SW 1271 (cell line): ENCODE measurements at regions not wholly inside any gene's neighbourhood (a gene's known extent, or its start where the extent isn't known, plus 50 kb on each side); places are given as distances from the start of the nearest gene placed in this dataset.

ENCODE experiments used
- DNase-seq, 2 experiments: peaks; one replicate each; lab custom pipeline; 2025; lab: John Stamatoyannopoulos, UW

DNA sequence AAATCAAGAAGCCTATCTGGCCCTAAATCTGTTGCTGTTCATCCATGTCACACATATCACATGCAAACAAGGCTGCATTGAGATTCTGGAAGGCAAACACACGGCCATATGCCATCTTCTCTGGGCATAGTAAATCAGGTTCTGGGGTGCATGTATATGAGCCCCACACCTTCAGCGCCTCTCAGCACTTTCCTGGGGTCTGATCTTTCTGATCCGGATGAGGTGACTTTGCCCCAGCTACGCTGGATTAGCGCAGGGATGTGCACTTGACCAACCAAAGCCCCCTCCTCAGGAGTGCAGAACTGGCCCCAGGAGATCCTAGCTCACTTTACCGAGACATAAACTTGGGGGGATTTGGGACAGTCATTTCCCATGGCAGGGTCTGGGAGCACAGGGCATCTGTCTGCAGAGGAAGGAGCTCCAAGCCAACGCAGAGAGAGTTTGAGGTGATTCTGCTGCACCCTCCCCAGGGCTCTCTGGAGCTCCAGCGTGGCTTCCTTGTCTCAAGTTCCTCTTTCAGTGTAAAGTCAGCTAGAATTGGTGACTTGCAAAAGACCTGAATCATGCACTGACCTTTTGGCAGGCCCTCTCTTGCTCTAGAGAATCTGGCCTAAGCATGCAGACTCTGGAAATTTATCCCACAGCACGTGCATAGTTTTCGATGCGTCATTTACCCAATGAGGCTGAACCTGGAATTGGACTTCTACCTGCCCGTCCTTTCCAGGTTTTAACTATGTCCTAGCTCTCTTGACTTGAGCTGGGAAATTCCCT is 63.5 kb upstream of the KLF13 start:
- no peak for DNase-seq

DNA sequence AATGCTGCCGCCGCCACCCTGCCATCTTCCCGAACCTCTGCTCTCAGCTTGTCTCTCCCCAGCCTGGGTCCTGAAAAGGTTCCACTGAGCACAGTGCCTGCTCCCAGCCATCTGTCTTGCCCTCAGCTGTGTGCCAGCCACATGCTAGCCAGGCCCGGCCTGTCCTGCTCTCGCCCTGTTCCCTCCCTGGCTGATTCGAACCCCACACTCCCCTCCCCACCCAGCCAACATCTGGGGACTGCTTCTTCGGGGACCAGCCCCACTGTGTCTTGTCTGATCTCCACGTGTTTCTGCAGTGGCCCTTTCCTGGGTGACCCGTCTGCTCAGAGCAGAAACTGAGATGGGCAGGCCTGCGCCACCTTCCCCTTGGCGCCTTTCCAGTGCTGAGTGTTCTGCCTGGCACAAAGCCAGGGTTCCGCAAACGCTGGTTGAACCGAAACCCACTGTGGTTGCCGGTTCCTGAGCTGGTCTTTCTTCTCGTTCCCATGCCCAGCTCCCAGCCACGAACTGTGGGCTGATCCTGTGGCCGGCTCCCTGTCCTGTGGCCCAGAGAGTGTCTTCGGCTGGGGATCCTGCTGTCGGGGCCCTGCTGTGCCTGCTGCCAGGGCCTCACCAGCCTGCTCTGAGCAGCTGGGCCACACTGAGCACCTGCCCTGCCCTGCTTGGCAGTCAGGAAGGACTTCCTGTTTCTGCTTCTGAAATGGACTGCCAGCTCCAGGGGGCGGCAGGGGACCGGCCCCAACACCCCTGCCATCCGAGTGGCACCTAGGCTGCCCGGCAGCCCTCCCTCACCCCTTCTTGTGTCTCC is 62.7 kb upstream of the KLF13 start:
- no peak for DNase-seq

DNA sequence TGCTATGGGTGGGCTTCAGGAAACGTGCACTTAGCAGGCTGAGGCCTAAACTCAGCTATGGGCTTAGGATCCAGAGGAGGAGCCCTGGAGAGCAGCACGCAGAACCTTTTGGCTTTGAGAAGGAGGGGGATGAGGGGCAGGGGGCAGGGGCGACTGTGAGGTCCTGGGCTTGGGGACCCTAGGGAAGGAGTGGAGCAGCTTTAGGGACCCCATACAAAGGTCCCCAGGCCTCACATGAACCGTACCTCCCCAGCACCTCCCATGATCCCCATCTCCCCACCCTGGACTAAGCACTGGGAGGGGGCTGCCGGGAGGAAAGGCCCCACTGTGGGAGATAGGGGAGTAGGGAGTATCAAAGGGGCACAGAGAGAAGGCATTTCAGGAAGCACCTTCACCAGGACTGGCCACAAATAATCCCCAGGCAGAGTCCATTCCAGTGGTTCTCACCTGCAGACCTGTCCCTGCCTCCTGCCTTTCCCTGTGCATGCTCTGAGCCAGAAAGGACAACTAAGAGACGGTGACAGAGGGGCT is 62.0 kb upstream of the KLF13 start:
- no peak for DNase-seq

DNA sequence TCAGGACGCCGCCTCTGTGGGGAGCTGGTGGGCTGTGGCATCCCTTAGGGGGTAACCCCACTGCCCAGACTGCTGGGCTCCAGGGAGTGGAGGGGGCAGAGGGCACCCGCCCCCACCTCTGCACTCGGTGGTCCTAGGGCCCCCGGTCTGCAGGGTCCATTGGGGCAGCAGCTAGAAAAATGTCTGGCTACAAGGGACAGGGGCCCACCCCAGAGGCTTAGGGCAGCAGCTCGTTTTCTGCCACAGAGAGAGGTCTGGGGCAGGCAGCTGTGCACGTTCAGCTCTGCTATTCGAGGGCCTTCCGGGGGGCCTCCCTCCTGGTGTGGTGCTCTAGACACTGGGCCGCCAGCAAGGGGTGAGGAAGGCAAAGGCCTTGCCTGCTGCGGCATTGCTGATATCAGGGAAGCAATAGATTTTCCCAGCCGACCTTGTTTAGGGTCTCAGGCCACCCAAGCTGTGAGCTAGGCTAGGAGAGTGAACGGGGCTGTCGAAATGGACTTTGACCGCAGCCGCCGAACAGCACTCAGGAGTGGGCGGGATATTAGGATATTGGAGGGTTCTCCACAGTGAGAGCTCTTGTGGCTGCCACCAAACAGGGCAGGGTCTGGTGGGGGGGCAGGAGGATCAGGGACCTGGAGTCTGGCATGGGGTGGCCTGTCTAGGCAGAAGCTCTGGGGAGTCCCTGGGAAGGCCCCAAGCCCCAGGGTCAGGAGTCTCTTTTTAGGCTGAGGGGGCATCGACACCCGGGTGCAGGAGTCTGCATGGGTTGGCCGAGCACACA is 61.4 kb upstream of the KLF13 start:
- no peak for DNase-seq

DNA sequence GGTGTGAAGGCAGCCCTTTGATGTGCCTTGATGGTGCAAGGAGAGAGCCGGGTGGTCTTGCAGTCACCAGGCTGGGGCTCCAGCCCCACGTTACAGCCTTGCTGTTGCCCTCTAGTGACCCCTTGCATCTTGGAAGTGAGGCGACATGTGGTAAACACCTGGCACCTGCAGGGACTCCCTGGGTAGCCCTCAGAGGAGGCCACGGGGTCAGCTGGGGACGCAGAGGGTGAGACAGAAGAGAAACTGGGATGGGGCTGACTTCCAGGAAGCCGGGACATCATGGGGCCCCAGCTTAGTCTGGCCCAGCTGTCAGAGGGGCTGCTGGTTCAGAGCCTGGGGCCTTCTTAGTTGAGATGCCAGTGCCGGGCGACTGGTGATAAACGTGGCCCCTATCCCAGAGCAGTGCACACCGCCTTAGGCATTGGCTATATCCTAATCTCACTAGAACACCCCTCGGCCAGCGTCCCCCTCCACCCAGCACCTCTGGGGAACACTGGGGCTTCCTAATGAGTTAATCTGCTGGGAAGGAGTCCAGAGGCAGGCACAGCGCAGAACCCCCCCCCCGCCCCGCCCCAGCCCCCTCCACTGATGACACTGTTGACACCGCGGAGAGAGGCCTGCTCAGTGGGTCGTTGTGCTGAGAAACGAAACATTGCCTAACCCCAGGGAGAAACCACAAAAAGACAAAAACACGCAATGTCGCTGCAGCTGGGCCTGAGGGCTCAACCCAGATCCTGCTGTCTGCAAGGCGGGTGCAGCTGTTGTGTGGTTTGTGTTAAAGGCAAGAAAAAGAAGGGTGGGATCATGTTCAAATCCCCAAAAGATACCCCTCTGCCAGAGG is 60.5 kb upstream of the KLF13 start:
- DNase-seq = no peak

DNA sequence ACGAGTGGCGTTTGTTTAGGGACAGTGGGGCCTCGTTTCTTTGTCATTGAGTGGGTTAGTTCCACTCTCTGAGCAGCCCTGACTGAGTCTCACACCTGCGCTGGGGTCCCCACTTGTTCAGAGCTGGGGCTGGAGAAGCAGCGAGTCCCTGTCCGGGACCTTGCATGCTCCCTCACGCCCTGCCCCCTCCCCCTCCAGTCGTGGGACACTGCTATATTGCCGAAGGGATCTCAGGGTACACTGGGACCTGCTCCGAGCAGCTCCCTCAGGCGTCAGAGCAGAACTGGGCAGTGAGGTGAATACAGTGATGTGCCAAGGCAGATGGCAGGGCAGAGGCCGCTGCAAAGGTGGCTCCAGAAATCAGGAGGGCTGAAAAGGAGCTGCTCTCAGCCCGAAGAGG is 59.9 kb upstream of the KLF13 start:
- DNase-seq = no peak

DNA sequence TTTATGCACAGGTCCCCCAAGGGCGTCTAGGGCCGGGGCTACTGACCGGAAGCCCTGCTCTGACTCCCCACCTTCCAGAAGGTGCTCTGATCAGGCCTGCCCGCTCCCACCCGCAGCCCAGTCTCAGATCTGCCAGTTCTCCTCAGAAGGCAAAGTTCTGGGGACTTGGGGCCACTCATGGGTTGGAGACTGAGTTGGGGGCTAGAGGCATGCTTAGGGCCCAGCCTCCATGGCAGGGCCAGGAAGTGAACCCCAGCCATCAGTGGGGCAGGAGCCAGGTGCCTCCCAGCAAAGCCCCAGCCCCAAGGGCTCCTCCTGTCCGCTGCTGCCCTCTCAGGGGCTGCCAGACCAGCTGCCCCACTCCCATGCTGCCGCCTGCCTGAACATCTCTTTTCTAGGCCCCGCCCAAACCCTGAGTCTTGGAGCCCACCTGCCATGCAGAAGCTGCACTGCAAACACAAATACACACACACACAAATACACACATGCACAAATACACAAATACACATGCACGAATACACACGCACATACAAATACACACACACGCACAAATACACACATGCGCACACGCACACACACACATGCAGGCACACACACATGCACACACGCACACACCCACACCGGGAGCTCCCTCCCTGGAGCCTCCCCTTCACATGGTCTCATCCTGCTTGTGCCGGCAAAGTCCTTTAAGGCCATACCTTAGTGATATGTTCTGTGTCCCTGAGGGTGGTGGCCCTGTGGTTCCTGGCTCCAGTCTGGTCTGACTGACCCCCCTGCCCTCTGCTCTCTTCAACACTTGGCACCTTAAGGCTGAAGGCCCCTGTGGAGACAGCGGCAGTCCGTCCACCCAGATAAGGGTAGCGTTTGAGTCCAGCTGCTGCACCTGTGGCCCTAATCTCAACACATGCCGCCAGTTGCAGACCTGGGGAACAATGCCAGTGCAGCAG is 59.2 kb upstream of the KLF13 start:
- no peak for DNase-seq

DNA sequence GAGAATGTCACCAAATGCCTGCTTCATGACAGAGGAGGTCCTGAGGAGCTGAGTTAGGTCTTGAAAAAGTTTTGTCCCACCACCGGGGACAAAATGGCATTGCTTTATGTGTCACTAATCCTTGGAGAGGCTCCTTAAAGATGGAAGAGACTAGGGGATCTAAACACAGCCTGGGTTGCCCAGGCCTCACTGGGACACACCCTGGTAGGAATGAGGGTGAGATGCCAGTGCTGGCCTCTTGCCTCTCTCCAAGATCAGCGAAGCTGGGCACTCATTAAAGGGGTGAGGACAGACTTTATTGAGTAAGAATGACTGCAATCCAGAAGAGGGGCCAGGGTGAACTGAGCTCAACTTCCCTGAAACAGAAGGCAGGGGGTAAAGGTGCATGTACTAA is 58.5 kb upstream of the KLF13 start:
- no peak for DNase-seq

DNA sequence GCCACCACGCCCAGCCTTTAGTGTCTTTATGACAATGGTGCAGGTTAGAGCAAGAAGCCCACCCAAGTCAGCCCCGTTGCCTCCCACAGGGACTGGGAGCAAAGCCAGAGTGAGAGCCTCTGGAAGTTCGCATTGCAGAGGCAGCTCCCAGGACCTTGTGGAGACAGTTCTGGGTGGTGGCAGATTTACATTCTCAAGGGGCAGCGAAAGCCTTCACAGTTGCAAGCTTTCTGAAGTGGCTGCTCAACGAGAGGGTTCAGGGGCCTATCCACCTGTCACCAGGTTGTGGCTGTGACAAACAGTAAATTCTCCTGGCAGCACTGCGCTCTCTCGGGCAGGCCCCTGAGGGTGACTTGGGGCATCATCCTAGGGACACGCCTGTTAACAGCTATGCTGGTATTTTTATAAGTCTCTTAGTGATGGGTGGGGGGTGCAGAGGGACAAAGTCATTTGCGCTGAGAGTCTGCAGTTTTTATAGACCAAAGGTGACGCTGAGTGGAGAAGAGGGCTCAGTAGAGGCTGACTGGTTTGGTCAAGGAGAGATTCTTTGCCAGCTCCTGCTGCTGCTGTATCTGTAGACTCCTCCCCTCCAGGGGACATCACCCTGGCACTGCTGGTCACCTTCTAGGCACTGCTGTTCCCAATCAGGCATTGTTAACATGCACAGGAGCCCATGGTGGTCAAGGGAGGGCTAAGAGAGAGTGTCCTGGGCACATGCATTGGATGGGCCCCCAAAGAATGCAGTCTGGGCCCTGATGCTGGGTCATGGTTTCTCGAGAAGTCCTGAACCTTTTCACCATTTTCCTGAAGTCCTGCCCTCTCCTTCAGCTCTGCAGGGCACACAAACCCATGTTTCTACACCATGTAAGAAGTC is 57.5 kb upstream of the KLF13 start:
- no peak for DNase-seq

DNA sequence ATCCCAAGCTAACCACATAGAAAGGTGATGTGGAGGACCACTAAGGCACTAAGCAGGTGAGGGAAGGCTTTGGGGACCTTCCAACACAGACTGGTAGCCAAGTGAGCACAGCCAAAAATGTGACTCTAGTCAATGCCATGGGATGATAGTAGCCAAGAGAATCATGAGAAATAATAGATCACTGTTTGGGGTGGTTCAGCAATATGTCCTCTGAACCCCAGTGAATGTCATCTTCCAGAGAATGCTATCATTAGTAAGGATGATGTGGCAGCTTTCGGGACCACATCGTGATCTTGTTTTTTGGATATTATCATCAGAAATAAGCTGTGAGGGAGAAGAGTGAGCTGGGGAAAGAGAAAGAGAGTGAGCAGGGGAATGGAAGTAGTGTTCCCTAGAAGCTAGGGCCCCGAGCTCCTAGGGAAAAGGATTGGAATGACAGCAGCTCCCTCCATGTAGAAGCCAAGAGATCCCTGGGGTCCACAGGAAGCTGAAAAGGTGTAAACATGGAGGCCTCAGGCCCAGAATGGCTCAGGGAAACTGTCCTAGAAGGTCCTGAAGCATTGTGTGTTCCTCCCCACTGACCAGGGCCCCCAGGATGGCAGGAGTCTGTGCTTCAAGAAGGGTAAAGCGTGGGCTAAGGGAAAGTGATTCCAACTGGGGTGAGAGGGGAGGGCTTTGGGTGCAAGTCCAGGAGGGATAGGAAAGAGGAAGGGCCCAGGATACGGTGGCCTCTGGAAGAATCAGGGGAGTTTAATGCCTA is 56.6 kb upstream of the KLF13 start:
- no peak for DNase-seq

DNA sequence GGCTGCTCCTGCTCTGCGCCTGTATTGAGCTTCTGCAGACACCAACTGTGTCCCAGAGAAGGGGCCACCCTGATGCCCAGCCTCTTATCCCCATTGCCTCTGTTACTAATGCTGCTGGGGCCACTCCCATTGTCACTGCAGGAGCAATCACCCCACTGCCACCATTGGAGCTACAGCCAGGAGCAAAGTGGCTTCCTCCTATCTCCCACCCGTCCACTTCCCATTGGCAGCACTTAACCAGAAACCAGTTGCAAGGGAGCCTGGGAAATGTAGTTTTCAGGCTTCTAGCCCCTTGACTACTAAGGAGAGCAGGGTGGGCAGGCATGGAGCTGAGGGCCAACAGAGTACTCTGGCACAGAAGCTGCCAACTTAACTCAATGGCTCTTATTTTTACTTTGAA is 55.9 kb upstream of the KLF13 start:
- no peak for DNase-seq

DNA sequence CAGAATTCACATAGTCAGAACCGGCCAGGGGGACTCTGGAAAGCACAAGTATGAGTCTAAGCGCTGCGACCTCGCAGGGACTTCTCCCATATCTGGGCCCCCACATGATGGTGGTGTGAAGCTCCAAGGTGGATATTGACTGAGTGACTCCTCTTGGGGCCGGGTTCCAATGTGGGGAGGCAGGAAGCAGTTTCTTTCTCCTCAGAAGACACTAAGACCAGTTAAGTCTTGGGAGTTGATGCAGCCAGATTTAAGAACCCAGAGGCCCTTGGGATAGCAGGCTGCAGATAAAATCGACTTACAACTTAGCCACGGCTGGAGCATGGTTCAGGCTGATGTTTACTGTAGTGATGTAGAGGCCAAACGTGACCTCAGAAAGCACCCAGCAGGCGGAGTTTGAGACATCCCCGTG is 55.4 kb upstream of the KLF13 start:
- DNase-seq = no peak

DNA sequence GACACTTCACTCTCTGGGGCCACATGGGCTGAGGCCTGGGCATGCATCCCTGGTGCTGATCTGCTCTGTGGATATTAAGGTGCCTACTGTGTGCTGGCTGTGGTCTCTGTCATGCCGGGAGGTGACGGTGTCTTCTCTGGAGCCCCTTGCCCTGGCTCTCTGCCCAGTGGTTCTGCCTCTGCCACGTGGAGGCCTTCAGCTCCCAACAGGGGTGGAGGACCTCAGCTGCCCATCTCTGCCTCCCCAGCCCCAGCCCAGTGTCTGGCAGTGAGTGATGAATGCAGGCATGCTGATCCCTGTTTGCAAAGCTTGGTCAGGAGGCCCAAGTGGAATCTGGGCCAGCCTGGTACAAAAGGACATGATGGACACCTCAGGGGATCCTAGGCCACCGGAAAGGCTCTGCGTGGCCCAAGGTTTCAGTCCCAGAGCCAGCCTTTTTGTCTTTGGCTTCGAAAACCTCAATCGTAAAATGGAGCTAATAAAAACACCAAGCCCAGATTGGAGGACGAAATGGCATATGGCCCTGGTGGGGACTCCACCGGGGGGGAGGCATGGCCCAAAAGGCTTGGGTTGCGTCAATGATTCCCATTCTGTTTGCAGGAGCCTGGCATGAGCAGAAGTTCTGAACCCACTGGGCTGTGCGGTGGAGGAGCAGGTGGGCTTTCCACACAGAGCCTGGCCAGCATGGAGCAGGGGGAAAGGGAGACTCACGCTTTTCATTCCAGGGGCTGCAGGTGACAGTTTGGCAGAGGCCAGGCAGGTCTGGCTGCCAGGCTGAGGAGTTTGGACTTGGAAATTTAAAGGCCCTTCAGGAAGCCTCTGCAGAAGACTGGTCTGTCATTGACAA is 54.7 kb upstream of the KLF13 start:
- DNase-seq = no peak

DNA sequence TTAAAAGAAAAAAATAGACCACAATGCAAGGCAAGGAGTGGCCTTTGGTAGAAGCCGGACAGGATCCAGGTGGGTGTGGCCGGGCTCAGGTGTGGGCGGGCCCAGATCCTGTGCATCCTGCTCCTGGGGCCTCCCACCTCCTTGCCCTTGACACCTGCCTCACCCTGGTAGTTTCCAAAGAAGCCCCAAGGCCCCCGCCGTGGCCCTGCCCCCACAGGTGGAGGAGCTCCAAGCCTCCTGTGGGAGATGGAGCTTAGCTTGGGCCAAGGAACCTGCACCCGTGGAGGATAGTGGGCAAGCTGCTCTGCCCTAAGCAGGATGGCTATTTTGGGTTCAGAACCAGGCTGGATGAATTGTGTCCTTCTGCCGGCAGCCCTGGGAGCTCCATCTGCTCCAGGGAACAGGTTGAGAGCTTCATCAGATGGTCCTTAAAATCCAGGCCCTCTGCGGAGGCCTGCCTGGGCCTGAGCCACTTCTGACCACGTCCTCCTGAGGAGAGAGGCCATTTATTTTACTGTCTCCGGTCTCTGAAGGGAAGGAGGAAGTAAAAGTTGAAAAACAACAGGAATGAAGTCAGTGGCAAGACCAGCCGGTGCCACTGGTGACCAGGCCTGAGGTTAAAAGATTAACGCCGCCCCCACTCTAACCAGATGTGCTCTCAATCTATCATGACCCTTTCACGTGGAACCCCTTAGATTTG is 53.9 kb upstream of the KLF13 start:
- no peak for DNase-seq

DNA sequence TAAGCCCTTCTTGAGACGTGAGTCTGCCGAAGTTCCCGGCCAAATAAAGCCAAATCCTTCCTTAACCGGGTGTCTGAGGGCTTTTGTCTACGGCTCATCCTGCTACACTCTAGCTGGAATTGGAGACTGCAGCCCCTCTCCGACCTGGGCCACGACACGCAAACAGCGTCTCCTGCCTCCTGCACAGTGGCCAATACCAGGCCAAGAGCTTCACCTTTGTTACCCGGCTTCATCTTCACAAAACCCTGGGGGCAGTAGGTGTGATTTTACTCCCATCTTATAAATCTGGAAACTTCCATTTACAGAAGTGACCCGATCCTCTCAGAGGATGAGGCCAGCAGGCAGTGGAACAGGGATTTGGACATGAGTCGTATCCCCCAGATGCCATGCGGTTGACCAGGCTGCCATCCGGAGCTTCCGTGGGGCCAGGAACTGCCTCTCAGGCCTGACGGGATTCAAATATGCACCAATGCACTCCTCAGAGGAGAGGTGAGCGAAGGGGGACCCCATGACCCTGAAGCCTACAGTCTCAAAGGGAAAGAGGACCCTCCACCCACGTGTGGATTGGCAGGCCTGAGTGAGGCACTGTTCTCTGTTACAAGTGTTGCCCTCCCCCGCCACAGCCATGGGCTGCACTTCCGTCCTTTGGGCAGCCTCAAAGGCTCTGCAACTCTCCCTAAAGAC is 53.2 kb upstream of the KLF13 start:
- no peak for DNase-seq

DNA sequence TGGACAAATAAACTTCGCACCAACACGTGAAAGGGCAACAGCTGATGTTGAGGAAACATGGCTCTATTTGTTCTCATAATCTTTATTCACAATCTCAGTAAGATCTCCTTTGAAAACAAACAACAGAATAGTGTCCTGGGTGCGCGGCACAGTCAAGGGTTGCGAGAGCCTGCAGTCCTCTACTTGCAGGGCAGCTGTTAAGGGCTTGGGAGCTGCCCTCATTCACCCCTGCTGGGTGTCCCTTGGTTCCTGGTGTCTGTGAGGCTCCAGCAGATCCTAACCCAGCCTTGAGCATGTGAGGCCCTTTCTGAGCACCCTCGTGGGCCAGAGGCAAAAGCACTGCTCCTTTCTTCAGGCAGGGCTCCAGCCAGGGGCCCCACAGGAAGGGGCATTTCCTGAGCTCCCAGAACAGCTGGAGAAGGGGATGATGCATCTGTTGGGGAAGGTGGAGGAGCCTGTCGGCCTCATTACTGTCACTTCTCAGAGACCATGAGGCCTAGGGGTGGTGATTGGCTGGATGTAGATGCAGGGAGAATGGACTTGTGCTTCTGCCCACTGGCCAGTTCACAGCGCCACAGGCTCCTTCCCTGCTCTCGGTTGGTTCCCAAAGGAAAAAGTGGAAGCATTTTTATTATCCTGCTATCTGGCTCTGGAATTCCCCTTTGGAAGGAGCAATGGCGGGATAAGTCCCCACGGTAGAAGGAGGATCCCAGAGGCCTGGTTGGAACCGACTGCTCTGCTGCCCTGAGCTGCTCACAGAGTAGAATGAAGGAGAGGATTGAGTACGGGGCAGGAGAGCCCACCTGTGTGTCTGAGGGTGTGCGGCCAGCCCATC is 51.9 kb upstream of the KLF13 start:
- DNase-seq = no peak
